ENCODE measurements at regions not wholly inside any gene's neighbourhood (a gene's known extent, or its start where the extent isn't known, plus 50 kb on each side); places are given as distances from the start of the nearest gene placed in this dataset.

DNA sequence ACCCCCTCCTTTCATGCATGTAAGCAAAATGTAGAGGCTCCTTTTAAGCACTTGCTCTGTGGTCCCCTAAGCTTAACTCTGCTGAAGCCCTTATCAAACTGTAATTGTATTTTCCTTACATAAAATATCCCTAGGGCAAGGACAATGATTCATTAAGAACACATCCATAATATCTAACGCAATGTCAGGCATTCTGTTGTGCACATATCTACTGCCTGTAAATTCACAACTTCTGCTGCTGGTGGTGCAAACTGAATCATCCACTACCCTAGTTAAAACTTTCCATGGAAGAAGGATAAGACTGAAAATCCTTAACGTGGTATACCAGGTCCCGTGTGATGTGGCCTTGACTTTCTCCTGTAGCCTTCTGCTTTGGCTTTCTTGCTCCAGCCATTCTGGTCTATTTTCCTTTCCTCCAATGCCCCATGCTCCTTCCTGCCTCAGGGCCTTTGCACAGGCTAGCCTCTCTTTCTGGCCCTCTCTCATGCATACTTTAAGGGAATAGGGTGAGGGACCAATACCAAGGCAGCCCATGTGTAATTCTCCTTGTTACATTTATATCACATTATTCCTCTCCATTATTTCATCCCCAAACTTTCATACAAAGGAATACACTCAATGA lies 113.6 kb upstream of the ZFP64 start:
- Histone ChIP-seq H3K4me1 (ENCODE audit: control insufficient read depth, insufficient read depth, low read length) (no peaks in the 10 kb centered on the region), H3K27ac (ENCODE audit: control insufficient read depth, insufficient read depth) (no peak overlapping the region), H3K27me3 (replicated peaks in 1 of 2; ENCODE audit: control insufficient read depth in 2 of 2, insufficient read depth in 2 of 2, low read length in 1 of 2) (no peaks in the 10 kb centered on the region; a peak in 1 of 4 replicates), H3K4me2 (ENCODE audit: control insufficient read depth, insufficient read depth) (no peak overlapping the region), H3K79me2 (ENCODE audit: control insufficient read depth, insufficient read depth, low read length) (no peaks in the 10 kb centered on the region), H3K36me3 (ENCODE audit: control insufficient read depth in 2 of 2, insufficient read depth in 2 of 2, low read length in 1 of 2) (no peaks in the 10 kb centered on the region), H3K4me3 (no peak overlapping the region), H3K9me3 (replicated peaks; ENCODE audit: control insufficient read depth, insufficient read depth, low read length) (no peaks in the 10 kb centered on the region), H2AFZ (ENCODE audit: control insufficient read depth, low read depth, low read length) (no peak overlapping the region), H4K20me1 (ENCODE audit: control insufficient read depth, insufficient read depth) (no peaks in the 10 kb centered on the region), H3K9ac (ENCODE audit: control insufficient read depth, insufficient read depth, low read length) (no peak overlapping the region)
- WGBS (ENCODE audit: insufficient coverage, insufficient replicate concordance, low lambda C conversion rate, missing lambda C conversion rate): 24% methylated on average over 3 of the region's 3 CpGs
- intact Hi-C loops (cut with micrococcal nuclease; ENCODE audit: unreplicated experiment): no loop called here
- no peak for DNase-seq (ENCODE audit: low read depth, low spot score)
- ChIA-PET POLR2A (no interaction called here), SMC1A (ENCODE audit: uncharacterized antibody, unreplicated experiment) (interaction anchor here (0.6 kb wide), 1 partner anchor 670 kb away, joined by 3 read pairs; no protein-coding TSS in a partner anchor), RAD21 (ENCODE audit: unreplicated experiment) (no interaction called here), CTCF (no interaction called here)
- ATAC-seq: no peak
- no peak for FAIRE-seq
- TF ChIP-seq, protein P1, sequence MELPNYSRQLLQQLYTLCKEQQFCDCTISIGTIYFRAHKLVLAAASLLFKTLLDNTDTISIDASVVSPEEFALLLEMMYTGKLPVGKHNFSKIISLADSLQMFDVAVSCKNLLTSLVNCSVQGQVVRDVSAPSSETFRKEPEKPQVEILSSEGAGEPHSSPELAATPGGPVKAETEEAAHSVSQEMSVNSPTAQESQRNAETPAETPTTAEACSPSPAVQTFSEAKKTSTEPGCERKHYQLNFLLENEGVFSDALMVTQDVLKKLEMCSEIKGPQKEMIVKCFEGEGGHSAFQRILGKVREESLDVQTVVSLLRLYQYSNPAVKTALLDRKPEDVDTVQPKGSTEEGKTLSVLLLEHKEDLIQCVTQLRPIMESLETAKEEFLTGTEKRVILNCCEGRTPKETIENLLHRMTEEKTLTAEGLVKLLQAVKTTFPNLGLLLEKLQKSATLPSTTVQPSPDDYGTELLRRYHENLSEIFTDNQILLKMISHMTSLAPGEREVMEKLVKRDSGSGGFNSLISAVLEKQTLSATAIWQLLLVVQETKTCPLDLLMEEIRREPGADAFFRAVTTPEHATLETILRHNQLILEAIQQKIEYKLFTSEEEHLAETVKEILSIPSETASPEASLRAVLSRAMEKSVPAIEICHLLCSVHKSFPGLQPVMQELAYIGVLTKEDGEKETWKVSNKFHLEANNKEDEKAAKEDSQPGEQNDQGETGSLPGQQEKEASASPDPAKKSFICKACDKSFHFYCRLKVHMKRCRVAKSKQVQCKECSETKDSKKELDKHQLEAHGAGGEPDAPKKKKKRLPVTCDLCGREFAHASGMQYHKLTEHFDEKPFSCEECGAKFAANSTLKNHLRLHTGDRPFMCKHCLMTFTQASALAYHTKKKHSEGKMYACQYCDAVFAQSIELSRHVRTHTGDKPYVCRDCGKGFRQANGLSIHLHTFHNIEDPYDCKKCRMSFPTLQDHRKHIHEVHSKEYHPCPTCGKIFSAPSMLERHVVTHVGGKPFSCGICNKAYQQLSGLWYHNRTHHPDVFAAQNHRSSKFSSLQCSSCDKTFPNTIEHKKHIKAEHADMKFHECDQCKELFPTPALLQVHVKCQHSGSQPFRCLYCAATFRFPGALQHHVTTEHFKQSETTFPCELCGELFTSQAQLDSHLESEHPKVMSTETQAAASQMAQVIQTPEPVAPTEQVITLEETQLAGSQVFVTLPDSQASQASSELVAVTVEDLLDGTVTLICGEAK (IDR thresholded peaks at IDR 0.05; ENCODE audit: borderline replicate concordance): no peak
- TF ChIP-seq TAF1 (IDR thresholded peaks at IDR 0.05; ENCODE audit: borderline replicate concordance, low read depth, low read length) (no peak), CHD1 (IDR thresholded peaks at IDR 0.05; ENCODE audit: low read depth, low read length) (no peak), NFXL1 (IDR thresholded peaks at IDR 0.05; ENCODE audit: borderline replicate concordance) (no peak), CBX3 (IDR thresholded peaks at IDR 0.05; ENCODE audit: borderline replicate concordance, low read depth) (no peak), SMAD5 (IDR thresholded peaks at IDR 0.05; ENCODE audit: low read depth) (no peak), SMARCA5 (IDR thresholded peaks at IDR 0.05) (no peak), LARP7 (IDR thresholded peaks at IDR 0.05) (no peak), STAT3 (IDR thresholded peaks at IDR 0.05; ENCODE audit: low read depth, low read length) (no peak), ATF7 (IDR thresholded peaks at IDR 0.05; ENCODE audit: low read depth) (no peak), JUND (IDR thresholded peaks at IDR 0.05; ENCODE audit: low read depth, low read length) (no peak)
- TF ChIP-seq, protein P2, sequence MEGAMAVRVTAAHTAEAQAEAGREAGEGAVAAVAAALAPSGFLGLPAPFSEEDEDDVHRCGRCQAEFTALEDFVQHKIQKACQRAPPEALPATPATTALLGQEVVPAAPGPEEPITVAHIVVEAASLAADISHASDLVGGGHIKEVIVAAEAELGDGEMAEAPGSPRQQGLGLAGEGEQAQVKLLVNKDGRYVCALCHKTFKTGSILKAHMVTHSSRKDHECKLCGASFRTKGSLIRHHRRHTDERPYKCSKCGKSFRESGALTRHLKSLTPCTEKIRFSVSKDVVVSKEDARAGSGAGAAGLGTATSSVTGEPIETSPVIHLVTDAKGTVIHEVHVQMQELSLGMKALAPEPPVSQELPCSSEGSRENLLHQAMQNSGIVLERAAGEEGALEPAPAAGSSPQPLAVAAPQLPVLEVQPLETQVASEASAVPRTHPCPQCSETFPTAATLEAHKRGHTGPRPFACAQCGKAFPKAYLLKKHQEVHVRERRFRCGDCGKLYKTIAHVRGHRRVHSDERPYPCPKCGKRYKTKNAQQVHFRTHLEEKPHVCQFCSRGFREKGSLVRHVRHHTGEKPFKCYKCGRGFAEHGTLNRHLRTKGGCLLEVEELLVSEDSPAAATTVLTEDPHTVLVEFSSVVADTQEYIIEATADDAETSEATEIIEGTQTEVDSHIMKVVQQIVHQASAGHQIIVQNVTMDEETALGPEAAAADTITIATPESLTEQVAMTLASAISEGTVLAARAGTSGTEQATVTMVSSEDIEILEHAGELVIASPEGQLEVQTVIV (IDR thresholded peaks at IDR 0.05; ENCODE audit: borderline replicate concordance, partially characterized antibody): no peak
- TF ChIP-seq, protein P3, sequence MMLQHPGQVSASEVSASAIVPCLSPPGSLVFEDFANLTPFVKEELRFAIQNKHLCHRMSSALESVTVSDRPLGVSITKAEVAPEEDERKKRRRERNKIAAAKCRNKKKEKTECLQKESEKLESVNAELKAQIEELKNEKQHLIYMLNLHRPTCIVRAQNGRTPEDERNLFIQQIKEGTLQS (IDR thresholded peaks at IDR 0.05; ENCODE audit: borderline replicate concordance, extremely low read depth, low read depth, low read length): no peak
- in situ Hi-C loops (cut with MboI): no loop called here
- no TSS peak for BruUV-seq (replicated peaks)

Data from GM12878 (cell line).